H9 (cell line): ENCODE measurements at regions not wholly inside any gene's neighbourhood (a gene's known extent, or its start where the extent isn't known, plus 50 kb on each side); places are given as distances from the start of the nearest gene placed in this dataset.

ENCODE experiments used
- DNase-seq: peaks from one replicate; pipeline ENCODE4 v3.0.0-alpha.2; 2017
- H2AFZ ChIP-seq: one replicate; pipeline ENCODE4 v1.6.1; 2013; ENCODE audit warnings: mild to moderate bottlenecking, low read length, control low read depth, moderate library complexity
- H2AK5ac ChIP-seq: 2 replicates; pipeline ENCODE4 v1.6.1; 2013; ENCODE audit warnings: low read length, control low read depth, mixed read lengths; ENCODE audit not compliant: insufficient read length
- H2BK120ac ChIP-seq: one replicate; pipeline ENCODE4 v1.6.1; 2013; ENCODE audit warnings: low read depth, mild to moderate bottlenecking, low read length, control low read depth, inconsistent platforms; ENCODE audit not compliant: poor library complexity, severe bottlenecking
- H2BK12ac ChIP-seq: 2 replicates; pipeline ENCODE4 v1.6.1; 2013; ENCODE audit warnings: low read length, control low read depth, mixed read lengths, low read depth; ENCODE audit not compliant: insufficient read length
- H2BK15ac ChIP-seq: 2 replicates; pipeline ENCODE4 v1.6.1; 2013; ENCODE audit warnings: low read depth, low read length, control low read depth
- H2BK20ac ChIP-seq: one replicate; pipeline ENCODE4 v1.6.1; 2013; ENCODE audit warnings: low read depth, mild to moderate bottlenecking, low read length, control low read depth, inconsistent platforms; ENCODE audit not compliant: poor library complexity, severe bottlenecking
- H2BK5ac ChIP-seq: 2 replicates; pipeline ENCODE4 v1.6.1; 2013; ENCODE audit warnings: low read length, control low read depth, mixed read lengths; ENCODE audit not compliant: insufficient read length
- H3K14ac ChIP-seq: 2 replicates; pipeline ENCODE4 v1.6.1; 2013; ENCODE audit warnings: low read length, control low read depth; ENCODE audit not compliant: insufficient read depth
- H3K18ac ChIP-seq: 2 replicates; pipeline ENCODE4 v1.6.1; 2013; ENCODE audit warnings: low read depth, mild to moderate bottlenecking, mixed read lengths, low read length, control low read depth; ENCODE audit not compliant: insufficient read length
- H3K23ac ChIP-seq: 2 replicates; pipeline ENCODE4 v1.6.1; 2013; ENCODE audit warnings: low read length, control low read depth, mixed read lengths, low read depth; ENCODE audit not compliant: insufficient read length
- H3K23me2 ChIP-seq: 2 replicates; pipeline ENCODE4 v1.6.1; 2013; ENCODE audit warnings: low read depth, mild to moderate bottlenecking, mixed read lengths, low read length, control low read depth; ENCODE audit not compliant: insufficient read length, poor library complexity, severe bottlenecking
- H3K27ac ChIP-seq: 2 replicates; pipeline ENCODE4 v1.5.1; 2013; ENCODE audit warnings: low read length, control low read depth, mixed read lengths, low read depth; ENCODE audit not compliant: insufficient read length
- H3K27me3 ChIP-seq: 2 replicates; pipeline ENCODE4 v1.6.1; 2013; ENCODE audit warnings: low read length, control low read depth, inconsistent platforms; ENCODE audit not compliant: insufficient read depth
- H3K4ac ChIP-seq: 2 replicates; pipeline ENCODE4 v1.6.1; 2013; ENCODE audit warnings: low read depth, mild to moderate bottlenecking, control low read depth, inconsistent platforms, low read length, moderate library complexity
- H3K4me1 ChIP-seq: 2 replicates; pipeline ENCODE4 v1.6.1; 2013; ENCODE audit warnings: low read length, control low read depth, inconsistent platforms; ENCODE audit not compliant: insufficient read depth
- H3K4me2 ChIP-seq: 2 replicates; pipeline ENCODE4 v1.6.1; 2013; ENCODE audit warnings: low read length, control low read depth, mixed read lengths; ENCODE audit not compliant: insufficient read length, insufficient read depth
- H3K56ac ChIP-seq: 2 replicates; pipeline ENCODE4 v1.6.1; 2013; ENCODE audit warnings: low read depth, mild to moderate bottlenecking, mixed read lengths, low read length, control low read depth; ENCODE audit not compliant: insufficient read length
- H3K79me1 ChIP-seq: 2 replicates; pipeline ENCODE4 v1.6.1; 2013; ENCODE audit warnings: low read depth, mild to moderate bottlenecking, moderate library complexity, low read length, control low read depth, inconsistent platforms; ENCODE audit not compliant: insufficient read depth, poor library complexity, severe bottlenecking
- H3K79me2 ChIP-seq: 2 replicates; pipeline ENCODE4 v1.6.1; 2013; ENCODE audit warnings: low read length, control low read depth, inconsistent platforms; ENCODE audit not compliant: insufficient read depth
- H3K9ac ChIP-seq: 2 replicates; pipeline ENCODE4 v1.6.1; 2013; ENCODE audit warnings: low read length, control low read depth, mixed read lengths; ENCODE audit not compliant: insufficient read length; ENCODE audit errors: extremely low read depth
- H3K9me3 ChIP-seq: one replicate; pipeline ENCODE4 v1.6.1; 2013; ENCODE audit warnings: low read depth, low read length, inconsistent platforms; ENCODE audit not compliant: control insufficient read depth
- H3T11ph ChIP-seq: one replicate; pipeline ENCODE4 v1.6.1; 2013; ENCODE audit warnings: mild to moderate bottlenecking, low read length, control low read depth, inconsistent platforms
- H4K20me1 ChIP-seq: one replicate; pipeline ENCODE4 v1.6.1; 2013; ENCODE audit not compliant: control insufficient read depth, insufficient read length, insufficient read depth
- H4K5ac ChIP-seq: 2 replicates; pipeline ENCODE4 v1.6.1; 2013; ENCODE audit warnings: low read depth, mild to moderate bottlenecking, mixed read lengths, low read length, control low read depth; ENCODE audit not compliant: insufficient read length
- H4K8ac ChIP-seq: replicated peaks from 2 replicates; pipeline ENCODE4 v1.6.1; 2013; ENCODE audit warnings: low read length, control low read depth, mixed read lengths, low read depth; ENCODE audit not compliant: insufficient read length
- H4K91ac ChIP-seq: 2 replicates; pipeline ENCODE4 v1.6.1; 2013; ENCODE audit warnings: low read depth, mild to moderate bottlenecking, moderate library complexity, mixed read lengths, low read length, control low read depth; ENCODE audit not compliant: insufficient read length
- H3K27ac Mint-ChIP-seq, 3 experiments: 2 replicates in 2 of 3; 3 replicates in 1 of 3; pipeline ENCODE4 v1.8.0; 2020 to 2021; ENCODE audit warnings: mixed read lengths in 3 of 3, mild to moderate bottlenecking in 1 of 3, moderate library complexity in 1 of 3
- H3K27me3 Mint-ChIP-seq: 2 replicates; pipeline ENCODE4 v1.8.0; 2021; ENCODE audit warnings: low read depth, mild to moderate bottlenecking, moderate library complexity, mixed read lengths
- H3K36me3 Mint-ChIP-seq, 3 experiments: 2 replicates in 2 of 3; 3 replicates in 1 of 3; pipeline ENCODE4 v1.8.0; 2020 to 2021; ENCODE audit warnings: low read depth in 3 of 3, mixed read lengths in 3 of 3; ENCODE audit not compliant: insufficient read depth in 1 of 3
- H3K4me1 Mint-ChIP-seq, 2 experiments: 2 replicates each; pipeline ENCODE4 v1.8.0; 2020; ENCODE audit warnings: mixed read lengths in 2 of 2
- H3K4me3 Mint-ChIP-seq, 2 experiments: 2 replicates in 1 of 2; 3 replicates in 1 of 2; pipeline ENCODE4 v1.8.0; 2020 to 2021; ENCODE audit warnings: mild to moderate bottlenecking in 2 of 2, mixed read lengths in 2 of 2, moderate library complexity in 1 of 2
- H3K9me3 Mint-ChIP-seq, 2 experiments: 2 replicates in 1 of 2; 3 replicates in 1 of 2; pipeline ENCODE4 v1.8.0; 2020; ENCODE audit warnings: mild to moderate bottlenecking in 2 of 2, mixed read lengths in 2 of 2, moderate library complexity in 1 of 2
- WGBS: extraction: QIAGEN DNeasy Blood & Tissue Kit; methylation state at CpG from one replicate; pipeline ENCODE4 v1.1.7; 2013; ENCODE audit warnings: missing lambda C conversion rate, low lambda C conversion rate, mixed read lengths; ENCODE audit not compliant: insufficient read length; ENCODE audit errors: extremely low coverage; 5-methylcytosine and 5-hydroxymethylcytosine counted together
- TF ChIP-seq, protein P1 (sequence below): fragments of 200-600 bp; sonication (generic); conservative IDR thresholded peaks from 3 replicates; pipeline ENCODE4 v1.8.0; 2021; ENCODE audit warnings: antibody characterized with exemption, mild to moderate bottlenecking

DNA sequence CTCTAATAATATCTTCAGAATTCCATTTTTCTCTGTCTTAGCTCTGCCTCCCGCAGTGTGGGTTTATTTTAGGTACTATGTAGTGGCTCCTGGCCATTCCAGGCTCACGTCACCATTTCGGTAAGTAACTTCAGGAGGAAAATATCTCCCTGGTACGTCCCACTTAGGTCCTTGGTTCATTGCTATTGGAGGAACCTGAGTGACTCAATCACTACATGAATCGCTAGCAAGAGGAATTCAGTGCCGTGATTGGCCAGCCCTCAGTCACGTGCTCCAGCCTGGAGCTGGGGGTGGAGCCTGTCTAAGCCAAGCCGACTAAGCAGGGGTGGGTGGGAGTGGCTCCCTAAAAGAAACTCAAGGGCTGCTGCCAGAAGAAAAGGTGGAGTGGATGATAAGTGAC is 67.3 kb upstream of the E2F3 start:
- Histone ChIP-seq H3K9me3 (no peaks in the 10 kb centered on the region), H3K79me1 (no peaks in the 10 kb centered on the region), H3K23ac (no peak overlapping the region), H2AK5ac (no peak overlapping the region), H3K9ac (no peak overlapping the region), H4K8ac (no peak overlapping the region), H4K5ac (no peak overlapping the region), H4K20me1 (no peaks in the 10 kb centered on the region), H3K4ac (no peak overlapping the region), H2BK120ac (no peak overlapping the region), H2BK5ac (no peak overlapping the region), H3K23me2 (no peaks in the 10 kb centered on the region), H3K14ac (no peak overlapping the region), H3K27me3 (no peaks in the 10 kb centered on the region), H4K91ac (no peak overlapping the region), H3K18ac (no peak overlapping the region), H3K4me1 (no peaks in the 10 kb centered on the region; the same call in none of the 2 replicates), H2BK15ac (no peak overlapping the region), H3K56ac (no peak overlapping the region), H2AFZ (no peak overlapping the region), H3K79me2 (no peaks in the 10 kb centered on the region), H3T11ph (no peak overlapping the region), H2BK20ac (no peak overlapping the region), H3K27ac (no peak overlapping the region), H3K4me2 (no peak overlapping the region), H2BK12ac (no peak overlapping the region)
- no peak overlapping the region for H3K27ac Mint-ChIP-seq
- no peaks in the 10 kb centered on the region for H3K36me3 Mint-ChIP-seq
- TF ChIP-seq, protein P1, sequence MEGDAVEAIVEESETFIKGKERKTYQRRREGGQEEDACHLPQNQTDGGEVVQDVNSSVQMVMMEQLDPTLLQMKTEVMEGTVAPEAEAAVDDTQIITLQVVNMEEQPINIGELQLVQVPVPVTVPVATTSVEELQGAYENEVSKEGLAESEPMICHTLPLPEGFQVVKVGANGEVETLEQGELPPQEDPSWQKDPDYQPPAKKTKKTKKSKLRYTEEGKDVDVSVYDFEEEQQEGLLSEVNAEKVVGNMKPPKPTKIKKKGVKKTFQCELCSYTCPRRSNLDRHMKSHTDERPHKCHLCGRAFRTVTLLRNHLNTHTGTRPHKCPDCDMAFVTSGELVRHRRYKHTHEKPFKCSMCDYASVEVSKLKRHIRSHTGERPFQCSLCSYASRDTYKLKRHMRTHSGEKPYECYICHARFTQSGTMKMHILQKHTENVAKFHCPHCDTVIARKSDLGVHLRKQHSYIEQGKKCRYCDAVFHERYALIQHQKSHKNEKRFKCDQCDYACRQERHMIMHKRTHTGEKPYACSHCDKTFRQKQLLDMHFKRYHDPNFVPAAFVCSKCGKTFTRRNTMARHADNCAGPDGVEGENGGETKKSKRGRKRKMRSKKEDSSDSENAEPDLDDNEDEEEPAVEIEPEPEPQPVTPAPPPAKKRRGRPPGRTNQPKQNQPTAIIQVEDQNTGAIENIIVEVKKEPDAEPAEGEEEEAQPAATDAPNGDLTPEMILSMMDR = no peak
- peaks cover 3% of the 10 kb centered on the region; the same call in 1 of the 2 replicates for H3K27me3 Mint-ChIP-seq
- peaks cover under 1 to 1% of the 10 kb centered on the region in 2 experiments for H3K4me1 Mint-ChIP-seq
- H3K9me3 Mint-ChIP-seq = peaks cover 0 to 2% of the 10 kb centered on the region in 2 experiments; a peak in 1 of 5 replicates
- peak; percentile 34 for DNase-seq
- no CpG with 5 or more reads among the region's 8 CpGs for WGBS
- no peak overlapping the region for H3K4me3 Mint-ChIP-seq
